H1 (cell line): ENCODE measurements at regions not wholly inside any gene's neighbourhood (a gene's known extent, or its start where the extent isn't known, plus 50 kb on each side); places are given as distances from the start of the nearest gene placed in this dataset.

Source experiments
- RAD21 ChIP-seq, 2 experiments: IDR thresholded peaks in 1 of 2; conservative IDR thresholded peaks in 1 of 2; 2 replicates each; pipeline ENCODE4 v1.6.1; 2011; ENCODE audit warnings: low read depth in 2 of 2, low read length in 2 of 2, improper control_type of control experiment in 1 of 2, inconsistent platforms in 1 of 2, mild to moderate bottlenecking in 1 of 2, moderate library complexity in 1 of 2
- TF ChIP-seq, protein P1 (sequence below): IDR thresholded peaks from 2 replicates; pipeline ENCODE4 v1.6.1; 2011; ENCODE audit warnings: low read depth, mild to moderate bottlenecking, low read length; ENCODE audit not compliant: insufficient read depth
- TF ChIP-seq, protein P2 (sequence below), 3 experiments: IDR thresholded peaks; 1 replicate in 2 of 3; 2 replicates in 1 of 3; pipeline versions ENCODE4 v1.5.1 to v1.6.1; 2011; ENCODE audit warnings: low read length in 3 of 3, mild to moderate bottlenecking in 3 of 3, inconsistent platforms in 2 of 3, low read depth in 1 of 3, moderate library complexity in 1 of 3; ENCODE audit not compliant: insufficient read depth in 1 of 3; ENCODE audit errors: control extremely low read depth in 1 of 3

DNA sequence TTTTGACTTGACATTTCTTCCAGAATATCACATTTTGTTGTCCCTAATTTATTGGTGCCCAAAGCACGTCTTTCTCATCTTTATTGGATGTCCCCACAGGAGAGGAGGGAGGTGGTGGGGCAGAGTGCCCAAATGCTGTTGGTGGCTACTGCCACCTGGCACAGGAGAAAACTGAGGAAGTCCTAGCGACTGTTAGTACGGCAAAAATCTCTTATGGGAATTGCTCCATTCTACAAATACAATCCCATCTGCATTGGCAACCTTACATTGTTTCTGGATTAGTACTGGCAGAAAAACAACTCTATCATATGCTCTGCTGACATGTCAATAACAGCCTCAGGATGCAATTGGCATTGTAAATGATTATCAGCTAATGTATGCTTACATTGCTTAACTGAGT, 235.4 kb upstream of the IRAK1BP1 start (continued):
- TF ChIP-seq, protein P1, sequence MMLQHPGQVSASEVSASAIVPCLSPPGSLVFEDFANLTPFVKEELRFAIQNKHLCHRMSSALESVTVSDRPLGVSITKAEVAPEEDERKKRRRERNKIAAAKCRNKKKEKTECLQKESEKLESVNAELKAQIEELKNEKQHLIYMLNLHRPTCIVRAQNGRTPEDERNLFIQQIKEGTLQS, result no peak
- no peak for TF ChIP-seq RAD21 (IDR thresholded peaks at IDR 0.05 in 1 of 2, conservative IDR thresholded peaks at IDR 0.05 in 1 of 2; ENCODE audit: low read depth in 2 of 2, low read length in 2 of 2)
- TF ChIP-seq, protein P2, sequence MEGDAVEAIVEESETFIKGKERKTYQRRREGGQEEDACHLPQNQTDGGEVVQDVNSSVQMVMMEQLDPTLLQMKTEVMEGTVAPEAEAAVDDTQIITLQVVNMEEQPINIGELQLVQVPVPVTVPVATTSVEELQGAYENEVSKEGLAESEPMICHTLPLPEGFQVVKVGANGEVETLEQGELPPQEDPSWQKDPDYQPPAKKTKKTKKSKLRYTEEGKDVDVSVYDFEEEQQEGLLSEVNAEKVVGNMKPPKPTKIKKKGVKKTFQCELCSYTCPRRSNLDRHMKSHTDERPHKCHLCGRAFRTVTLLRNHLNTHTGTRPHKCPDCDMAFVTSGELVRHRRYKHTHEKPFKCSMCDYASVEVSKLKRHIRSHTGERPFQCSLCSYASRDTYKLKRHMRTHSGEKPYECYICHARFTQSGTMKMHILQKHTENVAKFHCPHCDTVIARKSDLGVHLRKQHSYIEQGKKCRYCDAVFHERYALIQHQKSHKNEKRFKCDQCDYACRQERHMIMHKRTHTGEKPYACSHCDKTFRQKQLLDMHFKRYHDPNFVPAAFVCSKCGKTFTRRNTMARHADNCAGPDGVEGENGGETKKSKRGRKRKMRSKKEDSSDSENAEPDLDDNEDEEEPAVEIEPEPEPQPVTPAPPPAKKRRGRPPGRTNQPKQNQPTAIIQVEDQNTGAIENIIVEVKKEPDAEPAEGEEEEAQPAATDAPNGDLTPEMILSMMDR (IDR thresholded peaks at IDR 0.05; ENCODE audit: control extremely low read depth in 1 of 3, insufficient read depth in 1 of 3, low read depth in 1 of 3, low read length in 3 of 3), result no peak
- TF ChIP-seq, all 59 proteins: peak for 0
